Ascending aorta (tissue), 2 donors: ENCODE measurements at regions not wholly inside any gene's neighbourhood (a gene's known extent, or its start where the extent isn't known, plus 50 kb on each side); places are given as distances from the start of the nearest gene placed in this dataset.

ENCODE experiments used
- DNase-seq, 2 donors: peaks; one replicate each; pipeline ENCODE4 v3.0.0-alpha.2; 2019; ENCODE audit warnings: low spot score in 2 of 2
- H3K27ac ChIP-seq, 2 donors: fragments of 200-600 bp; sonication (generic); one replicate each; pipeline ENCODE4 v1.5.1; 2016 to 2017; ENCODE audit warnings: mild to moderate bottlenecking in 1 of 2
- H3K27me3 ChIP-seq: fragments of 200-600 bp; sonication (generic); one replicate; pipeline ENCODE4 v1.5.1; 2017
- H3K36me3 ChIP-seq, 2 donors: fragments of 200-600 bp; sonication (generic); one replicate each; pipeline ENCODE4 v1.5.1; 2016
- H3K4me1 ChIP-seq, 2 donors: fragments of 200-600 bp; sonication (generic); one replicate each; pipeline ENCODE4 v1.5.1; 2016 to 2017; ENCODE audit warnings: mild to moderate bottlenecking in 1 of 2
- H3K4me3 ChIP-seq, 2 donors: fragments of 200-600 bp; sonication (generic); one replicate each; pipeline ENCODE4 v1.5.1; 2016 to 2017; ENCODE audit warnings: mild to moderate bottlenecking in 1 of 2
- H3K9me3 ChIP-seq, 2 donors: fragments of 200-600 bp; sonication (generic); one replicate each; pipeline ENCODE4 v1.5.1; 2016
- intact Hi-C: fragments of 100-400 bp; cut with DNase I; formaldehyde crosslinking; loops from one replicate; pipeline ENCODE4 v1.15.1; 2023
- TF ChIP-seq, protein P1 (sequence below), 3 experiments: fragments of 200-600 bp in 2 of 3; fragments of 450-650 bp in 1 of 3; sonication (generic) in 2 of 3; IDR thresholded peaks; one replicate each; pipeline ENCODE4 v1.5.1; 2016 to 2019; ENCODE audit warnings: antibody characterized with exemption in 3 of 3, mild to moderate bottlenecking in 1 of 3, moderate library complexity in 1 of 3

DNA sequence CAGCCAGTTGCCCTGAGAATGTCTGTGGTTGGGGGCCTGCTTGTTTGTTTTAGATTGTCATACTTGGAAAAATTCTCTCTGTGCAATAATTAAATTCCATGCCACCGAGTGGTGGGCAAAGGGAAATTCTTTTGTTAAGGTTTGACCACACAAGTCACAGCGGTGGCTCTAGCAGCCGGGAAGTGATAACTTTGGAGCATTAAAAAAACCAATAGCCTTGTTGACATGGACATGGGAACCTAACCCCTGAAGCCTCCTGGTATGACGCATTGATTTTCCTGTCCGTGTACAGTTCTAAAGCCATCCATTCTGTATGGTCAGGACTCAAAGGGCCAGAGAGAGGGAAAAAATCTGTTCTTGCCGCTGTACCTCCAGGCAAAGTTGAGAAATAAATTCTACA lies 384.9 kb upstream of the ZNF507 start:
- H3K27me3 ChIP-seq, result no peaks in the 10 kb centered on the region
- H3K9me3 ChIP-seq, result no peaks in the 10 kb centered on the region
- DNase-seq, result no peak
- H3K36me3 ChIP-seq, result no peaks in the 10 kb centered on the region
- no peak overlapping the region for H3K4me3 ChIP-seq
- H3K27ac ChIP-seq, result no peak overlapping the region
- no peaks in the 10 kb centered on the region for H3K4me1 ChIP-seq
- TF ChIP-seq, protein P1, sequence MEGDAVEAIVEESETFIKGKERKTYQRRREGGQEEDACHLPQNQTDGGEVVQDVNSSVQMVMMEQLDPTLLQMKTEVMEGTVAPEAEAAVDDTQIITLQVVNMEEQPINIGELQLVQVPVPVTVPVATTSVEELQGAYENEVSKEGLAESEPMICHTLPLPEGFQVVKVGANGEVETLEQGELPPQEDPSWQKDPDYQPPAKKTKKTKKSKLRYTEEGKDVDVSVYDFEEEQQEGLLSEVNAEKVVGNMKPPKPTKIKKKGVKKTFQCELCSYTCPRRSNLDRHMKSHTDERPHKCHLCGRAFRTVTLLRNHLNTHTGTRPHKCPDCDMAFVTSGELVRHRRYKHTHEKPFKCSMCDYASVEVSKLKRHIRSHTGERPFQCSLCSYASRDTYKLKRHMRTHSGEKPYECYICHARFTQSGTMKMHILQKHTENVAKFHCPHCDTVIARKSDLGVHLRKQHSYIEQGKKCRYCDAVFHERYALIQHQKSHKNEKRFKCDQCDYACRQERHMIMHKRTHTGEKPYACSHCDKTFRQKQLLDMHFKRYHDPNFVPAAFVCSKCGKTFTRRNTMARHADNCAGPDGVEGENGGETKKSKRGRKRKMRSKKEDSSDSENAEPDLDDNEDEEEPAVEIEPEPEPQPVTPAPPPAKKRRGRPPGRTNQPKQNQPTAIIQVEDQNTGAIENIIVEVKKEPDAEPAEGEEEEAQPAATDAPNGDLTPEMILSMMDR (IDR thresholded peaks at IDR 0.05), result no peak
- intact Hi-C loops, result no loop called here

- H3K27ac ChIP-seq, result no peak overlapping the region
- DNase-seq, result no peak
- H3K9me3 ChIP-seq, result no peaks in the 10 kb centered on the region
- H3K36me3 ChIP-seq, result no peaks in the 10 kb centered on the region
- TF ChIP-seq, protein P1 (IDR thresholded peaks at IDR 0.05), result no peak
- H3K4me3 ChIP-seq, result no peak overlapping the region
- intact Hi-C loops, result no loop called here
- H3K27me3 ChIP-seq, result no peaks in the 10 kb centered on the region
- no peaks in the 10 kb centered on the region for H3K4me1 ChIP-seq
Measured at GRCh38 chr19:31961191-31961590, 384.2 kb upstream of the ZNF507 start.

GRCh38 chr19:31961667-31962066 lies 383.7 kb upstream of the ZNF507 start:
- no peaks in the 10 kb centered on the region for H3K27me3 ChIP-seq
- no peaks in the 10 kb centered on the region for H3K36me3 ChIP-seq
- H3K9me3 ChIP-seq, result no peaks in the 10 kb centered on the region
- H3K27ac ChIP-seq, result no peak overlapping the region
- no peak for DNase-seq
- intact Hi-C loops, result no loop called here
- H3K4me1 ChIP-seq, result no peaks in the 10 kb centered on the region
- H3K4me3 ChIP-seq, result no peak overlapping the region
- TF ChIP-seq, protein P1 (IDR thresholded peaks at IDR 0.05), result no peak

GRCh38 chr19:31962561-31962996 lies 382.8 kb upstream of the ZNF507 start:
- Histone ChIP-seq H3K27ac (no peak overlapping the region), H3K9me3 (no peaks in the 10 kb centered on the region), H3K27me3 (no peaks in the 10 kb centered on the region), H3K36me3 (no peaks in the 10 kb centered on the region), H3K4me3 (no peak overlapping the region), H3K4me1 (no peaks in the 10 kb centered on the region)
- TF ChIP-seq, protein P1 (IDR thresholded peaks at IDR 0.05), result no peak
- DNase-seq, result no peak
- intact Hi-C loops, result no loop called here

DNA sequence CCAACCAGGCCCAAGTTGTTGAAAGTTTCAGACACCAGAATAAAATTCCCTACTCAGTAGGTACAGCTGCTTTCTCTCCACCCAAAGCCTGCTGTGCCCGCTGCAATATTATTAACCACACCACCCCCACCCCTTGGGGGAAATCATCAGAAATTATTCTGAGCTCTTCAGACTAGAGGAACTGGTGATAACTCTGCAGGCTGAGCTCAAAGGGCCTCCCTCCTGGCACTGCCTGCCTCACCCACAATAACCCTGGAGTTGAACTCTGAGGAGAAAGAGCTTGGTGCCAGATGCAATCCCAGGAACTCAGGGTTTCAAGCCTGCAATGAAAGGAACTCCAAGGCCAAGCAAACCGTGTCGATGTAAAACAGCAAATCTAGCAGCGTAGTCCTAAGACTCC lies 381.7 kb upstream of the ZNF507 start:
- TF ChIP-seq, protein P1 (IDR thresholded peaks at IDR 0.05), result no peak
- Histone ChIP-seq H3K27ac (no peak overlapping the region), H3K36me3 (no peaks in the 10 kb centered on the region), H3K4me1 (no peaks in the 10 kb centered on the region), H3K4me3 (no peak overlapping the region), H3K9me3 (no peaks in the 10 kb centered on the region), H3K27me3 (no peaks in the 10 kb centered on the region)
- intact Hi-C loops, result no loop called here
- DNase-seq, result no peak

DNA sequence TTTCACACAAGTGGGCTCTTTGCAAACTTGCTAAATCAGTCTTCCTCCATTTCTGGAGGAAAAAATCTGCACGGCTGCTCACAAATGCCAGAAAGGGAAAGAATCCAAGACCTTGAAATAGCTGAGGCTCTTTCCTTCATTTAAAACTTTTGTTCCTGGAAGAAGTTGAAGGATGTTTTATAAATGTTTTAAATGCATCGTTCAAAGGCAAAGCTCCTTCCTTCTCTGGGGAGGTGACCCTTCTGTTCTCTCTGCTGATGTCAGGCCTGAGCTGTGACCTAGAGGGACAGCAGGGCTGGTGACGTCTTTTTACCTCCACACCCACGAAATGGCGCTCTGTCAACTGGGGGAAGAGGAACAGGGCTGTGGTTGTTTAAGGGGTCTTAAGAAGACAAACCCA lies 376.4 kb upstream of the ZNF507 start:
- no peaks in the 10 kb centered on the region for H3K9me3 ChIP-seq
- no peaks in the 10 kb centered on the region for H3K4me1 ChIP-seq
- H3K4me3 ChIP-seq, result no peak overlapping the region
- intact Hi-C loops, result no loop called here
- no peaks in the 10 kb centered on the region for H3K36me3 ChIP-seq
- no peaks in the 10 kb centered on the region for H3K27me3 ChIP-seq
- DNase-seq, result no peak
- TF ChIP-seq, protein P1 (IDR thresholded peaks at IDR 0.05), result no peak
- H3K27ac ChIP-seq, result no peak overlapping the region
